ENCODE measurements at regions not wholly inside any gene's neighbourhood (a gene's known extent, or its start where the extent isn't known, plus 50 kb on each side); places are given as distances from the start of the nearest gene placed in this dataset.

- ChIA-PET POLR2A (ENCODE audit: unreplicated experiment) (interaction anchor here (1.2 kb wide), 1 partner anchor 82 kb away, joined by 10 read pairs; no protein-coding TSS in a partner anchor), CTCF (interaction anchor here (0.7 to 0.9 kb wide), 2 partner anchors 28 to 115 kb away, joined by 3 to 5 read pairs; no protein-coding TSS in a partner anchor)
- TF ChIP-seq, protein P1, sequence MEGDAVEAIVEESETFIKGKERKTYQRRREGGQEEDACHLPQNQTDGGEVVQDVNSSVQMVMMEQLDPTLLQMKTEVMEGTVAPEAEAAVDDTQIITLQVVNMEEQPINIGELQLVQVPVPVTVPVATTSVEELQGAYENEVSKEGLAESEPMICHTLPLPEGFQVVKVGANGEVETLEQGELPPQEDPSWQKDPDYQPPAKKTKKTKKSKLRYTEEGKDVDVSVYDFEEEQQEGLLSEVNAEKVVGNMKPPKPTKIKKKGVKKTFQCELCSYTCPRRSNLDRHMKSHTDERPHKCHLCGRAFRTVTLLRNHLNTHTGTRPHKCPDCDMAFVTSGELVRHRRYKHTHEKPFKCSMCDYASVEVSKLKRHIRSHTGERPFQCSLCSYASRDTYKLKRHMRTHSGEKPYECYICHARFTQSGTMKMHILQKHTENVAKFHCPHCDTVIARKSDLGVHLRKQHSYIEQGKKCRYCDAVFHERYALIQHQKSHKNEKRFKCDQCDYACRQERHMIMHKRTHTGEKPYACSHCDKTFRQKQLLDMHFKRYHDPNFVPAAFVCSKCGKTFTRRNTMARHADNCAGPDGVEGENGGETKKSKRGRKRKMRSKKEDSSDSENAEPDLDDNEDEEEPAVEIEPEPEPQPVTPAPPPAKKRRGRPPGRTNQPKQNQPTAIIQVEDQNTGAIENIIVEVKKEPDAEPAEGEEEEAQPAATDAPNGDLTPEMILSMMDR (conservative IDR thresholded peaks at IDR 0.05): no peak
- no peak for TF ChIP-seq EZH2 (IDR thresholded peaks at IDR 0.05; ENCODE audit: low read depth)
Measured at GRCh38 chr2:43121580-43122314, 104.7 kb downstream of the ZFP36L2 start.

GRCh38 chr2:43119303-43119702 lies 107.1 kb downstream of the ZFP36L2 start:
- Histone ChIP-seq H3K4me3 (no peak overlapping the region), H3K36me3 (ENCODE audit: low read depth) (no peaks in the 10 kb centered on the region), H3K79me2 (ENCODE audit: low read depth) (no peaks in the 10 kb centered on the region), H3K4me1 (replicated peaks; ENCODE audit: insufficient read depth) (peaks cover 14% of the 10 kb centered on the region), H3K27ac (no peak overlapping the region), H3F3A (ENCODE audit: insufficient read depth, low read depth) (peaks cover 4% of the 10 kb centered on the region; the same call in 1 of the 2 replicates), H3K27me3 (ENCODE audit: insufficient read depth, low read depth) (no peaks in the 10 kb centered on the region), H3K4me2 (no peak overlapping the region), H2AFZ (no peak overlapping the region), H4K20me1 (ENCODE audit: insufficient read depth) (no peaks in the 10 kb centered on the region), H3K9me2 (ENCODE audit: insufficient read depth) (no peaks in the 10 kb centered on the region), H3K9me3 (ENCODE audit: insufficient read depth, low read depth) (no peaks in the 10 kb centered on the region)
- no peak for DNase-seq
- intact Hi-C loops (cut with micrococcal nuclease; ENCODE audit: unreplicated experiment): no loop called here
- POLR2A ChIA-PET (ENCODE audit: unreplicated experiment): interaction anchor here (0.7 kb wide), 1 partner anchor 108 kb away, joined by 7 read pairs; no protein-coding TSS in a partner anchor
- TF ChIP-seq, protein P1 (conservative IDR thresholded peaks at IDR 0.05): no peak
- no peak for TF ChIP-seq EZH2 (IDR thresholded peaks at IDR 0.05; ENCODE audit: low read depth)
- no TSS peak for BruUV-seq (replicated peaks)
- CTCF ChIA-PET: interaction anchor here (0.6 kb wide), 1 partner anchor 201 kb away, joined by 4 read pairs; no protein-coding TSS in a partner anchor

More at GRCh38 chr2:43121580-43122314, 104.7 kb downstream of the ZFP36L2 start:
- Histone ChIP-seq H3K4me3 (no peak overlapping the region), H3K36me3 (ENCODE audit: low read depth) (no peaks in the 10 kb centered on the region), H3F3A (ENCODE audit: insufficient read depth, low read depth) (no peaks in the 10 kb centered on the region), H3K9me2 (ENCODE audit: insufficient read depth) (no peaks in the 10 kb centered on the region), H3K27me3 (ENCODE audit: insufficient read depth, low read depth) (no peaks in the 10 kb centered on the region), H3K79me2 (ENCODE audit: low read depth) (no peaks in the 10 kb centered on the region), H2AFZ (no peak overlapping the region), H3K9me3 (ENCODE audit: insufficient read depth, low read depth) (no peaks in the 10 kb centered on the region), H3K27ac (no peak overlapping the region), H3K4me1 (replicated peaks; ENCODE audit: insufficient read depth) (peaks cover 1% of the 10 kb centered on the region), H3K4me2 (no peak overlapping the region), H4K20me1 (ENCODE audit: insufficient read depth) (no peaks in the 10 kb centered on the region)
- DNase-seq: no peak
- no TSS peak for BruUV-seq (replicated peaks)
- intact Hi-C loops (cut with micrococcal nuclease; ENCODE audit: unreplicated experiment): no loop called here

DNA sequence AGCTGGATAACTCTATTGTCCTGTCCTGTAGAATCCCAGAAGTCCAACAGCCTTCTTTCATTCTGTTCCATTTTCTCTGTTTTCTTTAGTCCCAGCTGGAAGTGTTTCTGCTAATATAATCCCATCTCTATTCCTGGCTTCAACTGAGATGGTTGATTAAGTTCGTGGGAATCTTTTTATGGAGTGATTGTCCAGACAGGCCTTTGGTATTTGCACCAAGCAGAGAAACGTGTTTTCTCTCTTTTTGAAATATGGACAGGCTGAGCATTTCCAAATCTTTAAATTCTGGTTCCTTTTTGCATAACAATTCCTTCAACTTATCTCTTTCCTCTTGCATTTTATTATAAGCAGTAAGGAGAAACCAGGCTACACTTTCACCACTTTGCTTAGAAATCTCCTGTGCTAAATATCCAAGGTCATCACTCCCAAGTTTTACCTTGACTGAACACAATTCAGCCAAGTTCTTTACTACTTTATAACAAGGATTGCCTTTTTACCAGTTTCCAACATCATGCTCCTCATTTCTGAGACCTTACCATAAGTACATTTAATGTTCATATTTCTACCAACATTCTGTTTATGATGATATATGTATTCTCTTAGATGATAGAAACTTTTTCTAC lies 108.8 kb downstream of the ZFP36L2 start:
- Histone ChIP-seq H3K4me1 (replicated peaks; ENCODE audit: insufficient read depth) (peaks cover 25% of the 10 kb centered on the region), H3K36me3 (ENCODE audit: low read depth) (no peaks in the 10 kb centered on the region), H2AFZ (no peak overlapping the region), H3K79me2 (ENCODE audit: low read depth) (no peaks in the 10 kb centered on the region), H4K20me1 (ENCODE audit: insufficient read depth) (no peaks in the 10 kb centered on the region), H3K9me3 (ENCODE audit: insufficient read depth, low read depth) (no peaks in the 10 kb centered on the region), H3K27ac (no peak overlapping the region), H3K27me3 (ENCODE audit: insufficient read depth, low read depth) (no peaks in the 10 kb centered on the region), H3K9me2 (ENCODE audit: insufficient read depth) (no peaks in the 10 kb centered on the region), H3K4me3 (no peak overlapping the region), H3K4me2 (no peak overlapping the region), H3F3A (ENCODE audit: insufficient read depth, low read depth) (peaks cover 13% of the 10 kb centered on the region; the same call in 1 of the 2 replicates)
- no peak for DNase-seq
- CTCF ChIA-PET: no interaction called here
- TF ChIP-seq EZH2 (IDR thresholded peaks at IDR 0.05; ENCODE audit: low read depth): no peak
- TF ChIP-seq, protein P1 (conservative IDR thresholded peaks at IDR 0.05): no peak
- POLR2A ChIA-PET (ENCODE audit: unreplicated experiment): interaction anchor here (0.6 kb wide), 1 partner anchor 85 kb away, joined by 7 read pairs; no protein-coding TSS in a partner anchor
- no TSS peak for BruUV-seq (replicated peaks)
- intact Hi-C loops (cut with micrococcal nuclease; ENCODE audit: unreplicated experiment): no loop called here

All from PC-9 (cell line).